UCSD-AML1 (cell line): ENCODE measurements at regions not wholly inside any gene's neighbourhood (a gene's known extent, or its start where the extent isn't known, plus 50 kb on each side); places are given as distances from the start of the nearest gene placed in this dataset.

ENCODE experiments used
- DNase-seq: peaks from one replicate; lab custom pipeline; 2025; ENCODE audit not compliant: unreplicated experiment; lab: John Stamatoyannopoulos, UW

DNA sequence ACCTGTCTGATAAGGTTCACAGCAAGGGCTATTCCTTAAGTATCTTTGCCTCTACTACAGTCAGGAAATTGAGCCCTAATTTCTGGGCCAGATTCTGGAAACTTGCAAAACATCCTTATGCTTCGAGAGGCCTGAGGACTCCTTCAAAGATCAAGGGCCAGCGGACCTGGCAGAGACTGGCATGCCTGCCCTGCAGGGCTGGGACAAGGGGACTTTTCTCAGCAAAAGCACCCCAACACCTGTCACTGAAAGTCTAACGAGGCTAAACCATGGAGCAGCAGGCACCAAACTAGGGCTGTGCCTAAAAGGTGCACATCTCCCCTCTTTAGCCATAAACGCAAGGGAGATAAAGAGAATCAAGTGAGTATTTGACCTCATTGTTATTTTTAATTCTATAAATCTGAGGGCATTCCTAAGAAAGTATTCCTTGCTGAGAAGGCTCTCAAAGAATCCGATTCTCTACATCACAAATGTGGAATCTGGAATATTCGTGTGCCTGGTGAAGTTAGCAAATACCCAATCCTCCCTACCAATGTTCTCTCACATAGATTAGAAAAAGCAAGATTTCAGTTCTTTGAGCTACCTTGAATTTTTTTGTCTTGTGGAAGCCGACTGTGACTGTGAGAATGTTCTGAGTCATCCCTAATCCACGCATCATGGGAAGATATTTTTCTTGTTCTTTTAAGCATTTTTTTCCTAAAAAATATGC is 328.2 kb upstream of the NOVA1 start:
- no peak for DNase-seq

DNA sequence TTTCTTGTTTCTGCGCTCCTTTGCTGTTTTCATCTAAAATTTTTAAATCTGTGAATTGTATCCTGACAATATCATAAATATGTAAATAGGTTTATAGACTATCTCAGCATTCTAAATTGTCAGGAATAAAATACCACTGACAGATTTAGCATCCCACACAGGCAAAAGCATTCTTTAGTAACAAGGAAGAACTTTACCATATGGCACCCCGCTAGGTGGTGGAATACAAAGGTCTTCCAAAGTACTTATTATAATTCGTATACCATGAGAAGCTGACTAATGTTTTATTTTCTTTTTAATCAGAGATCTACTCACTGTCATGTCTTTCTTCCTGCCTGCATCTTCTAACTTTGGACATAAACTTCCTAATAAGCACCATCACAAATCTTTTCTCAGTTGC is 328.8 kb upstream of the NOVA1 start:
- DNase-seq, result no peak

DNA sequence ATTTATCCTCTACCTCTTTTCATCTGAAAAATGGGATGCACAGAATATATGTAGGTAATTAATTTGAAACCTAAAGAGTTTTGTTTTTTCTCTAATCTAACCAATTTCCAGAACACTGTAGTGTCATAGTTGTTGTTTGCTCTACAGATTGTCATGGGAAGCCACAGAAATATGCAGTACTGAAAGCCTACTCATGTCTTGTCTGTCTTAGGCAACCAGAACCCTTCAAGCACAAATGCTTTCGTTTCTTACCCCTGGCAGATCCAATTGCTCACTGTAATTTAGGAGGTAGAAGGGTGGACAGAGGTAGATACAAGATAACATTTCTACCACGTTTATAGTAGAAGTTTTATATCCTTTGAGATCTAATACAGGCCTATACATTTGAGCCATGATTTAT is 330.2 kb upstream of the NOVA1 start:
- no peak for DNase-seq

DNA sequence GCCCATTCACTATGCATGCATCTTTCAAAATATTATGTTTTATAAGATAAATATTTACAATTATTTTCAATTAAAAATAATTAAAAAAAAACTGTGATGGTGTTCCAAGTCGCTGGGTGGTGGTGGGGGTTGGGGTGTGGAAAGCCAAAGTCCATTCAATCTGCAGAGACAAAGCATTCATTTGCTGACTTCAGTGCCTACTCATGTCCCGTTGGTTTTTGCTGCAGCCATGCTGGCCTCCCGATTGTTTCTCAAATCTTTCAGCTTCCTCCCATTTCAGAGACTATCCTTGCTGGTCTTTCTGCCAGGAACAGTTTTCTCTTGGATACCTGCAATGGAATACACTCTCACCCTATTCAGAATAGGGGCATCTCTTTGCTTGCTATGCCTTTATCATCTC is 331.5 kb upstream of the NOVA1 start:
- DNase-seq, result no peak

DNA sequence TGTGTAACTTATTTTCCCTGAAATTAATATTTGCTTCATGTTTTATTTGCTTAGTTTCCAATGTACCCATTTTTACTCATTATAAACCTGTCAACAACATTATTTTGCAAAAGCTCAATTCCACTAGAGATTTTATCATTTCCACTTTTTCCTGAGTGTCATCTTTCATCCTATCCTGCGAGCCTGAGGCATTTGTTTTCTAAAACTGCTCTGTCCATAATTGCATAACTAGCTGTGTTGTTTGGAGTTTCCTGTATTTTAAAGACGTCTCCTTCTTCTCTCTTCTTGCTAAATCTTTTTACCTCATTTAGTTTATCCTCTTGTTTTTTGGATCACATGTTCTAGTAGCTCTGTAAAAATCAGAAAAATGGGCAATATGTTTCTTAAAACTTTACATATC is 332.7 kb upstream of the NOVA1 start:
- no peak for DNase-seq

DNA sequence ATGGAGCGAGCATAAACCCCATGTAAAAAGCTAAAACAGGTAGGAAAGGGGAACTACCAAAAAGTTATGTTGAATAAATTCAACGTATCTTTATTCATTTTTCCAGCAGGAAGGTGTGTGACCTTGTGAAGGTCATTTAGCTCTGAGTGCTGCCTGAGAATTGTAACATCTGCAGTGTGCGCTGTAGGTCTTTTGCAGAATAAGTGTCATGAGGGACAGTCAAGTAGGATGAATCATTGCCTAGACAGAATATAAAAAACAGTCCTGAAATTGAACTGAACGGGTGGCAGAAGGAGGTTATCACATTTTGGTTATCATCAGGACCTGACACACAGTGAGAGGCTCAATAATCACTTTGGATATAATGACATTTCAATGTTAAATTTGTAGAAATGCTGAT is 334.8 kb upstream of the NOVA1 start:
- no peak for DNase-seq

DNA sequence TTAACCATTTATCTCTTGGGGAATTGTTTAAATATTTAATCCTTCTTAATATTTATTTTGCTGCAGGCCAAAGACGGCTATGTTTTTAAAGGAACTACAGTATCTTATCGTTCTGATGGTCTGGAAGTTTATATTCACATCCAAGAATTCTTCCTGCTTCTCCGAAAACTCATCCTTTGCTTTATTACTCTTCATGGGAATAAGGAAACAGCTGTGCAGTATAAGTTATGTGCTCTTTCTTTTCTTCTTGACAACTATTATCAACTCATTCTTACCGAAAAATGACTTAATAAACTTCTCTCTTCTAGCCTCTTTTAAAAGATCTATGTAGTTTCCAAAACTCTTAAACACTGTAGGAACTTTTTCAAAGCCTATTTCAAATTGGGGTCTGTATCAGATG is 335.6 kb upstream of the NOVA1 start:
- DNase-seq, result no peak

DNA sequence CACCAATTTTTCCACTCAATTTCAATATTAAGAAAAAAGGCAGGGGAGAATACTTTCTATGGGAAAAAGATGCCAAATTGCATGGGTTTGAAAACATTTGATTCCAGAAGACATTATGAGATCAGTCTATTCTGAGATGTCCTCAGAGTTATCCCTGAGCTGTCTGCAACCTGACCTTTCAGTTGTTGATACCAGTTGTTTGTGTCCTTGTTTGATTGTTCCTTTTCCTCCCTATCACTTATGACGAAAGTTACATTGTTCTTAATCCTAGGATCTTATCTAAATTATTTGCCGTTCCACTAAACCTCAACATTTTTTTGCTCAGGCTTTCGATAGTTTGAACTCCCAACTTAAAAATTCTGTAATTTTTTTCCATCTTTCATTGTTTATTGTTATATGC is 336.3 kb upstream of the NOVA1 start:
- DNase-seq, result no peak

DNA sequence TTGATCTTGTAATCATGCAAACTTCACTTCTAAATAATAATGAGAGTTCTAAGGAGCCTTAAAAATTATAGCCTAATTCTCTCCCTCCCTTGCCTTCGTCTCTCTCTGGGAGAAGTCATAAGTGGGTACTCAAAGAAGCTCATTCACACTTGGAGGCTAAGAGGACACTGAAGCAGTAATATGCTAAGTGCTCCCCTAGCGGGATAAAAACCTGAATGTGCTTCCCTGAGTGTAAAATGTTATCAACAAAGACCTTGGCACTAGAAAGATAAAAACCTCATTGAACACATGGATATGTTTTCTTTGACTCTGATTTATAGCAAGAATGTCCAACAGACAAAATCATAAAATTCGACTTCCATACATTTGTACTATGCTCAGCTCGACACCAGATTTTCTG is 337.9 kb upstream of the NOVA1 start:
- no peak for DNase-seq

DNA sequence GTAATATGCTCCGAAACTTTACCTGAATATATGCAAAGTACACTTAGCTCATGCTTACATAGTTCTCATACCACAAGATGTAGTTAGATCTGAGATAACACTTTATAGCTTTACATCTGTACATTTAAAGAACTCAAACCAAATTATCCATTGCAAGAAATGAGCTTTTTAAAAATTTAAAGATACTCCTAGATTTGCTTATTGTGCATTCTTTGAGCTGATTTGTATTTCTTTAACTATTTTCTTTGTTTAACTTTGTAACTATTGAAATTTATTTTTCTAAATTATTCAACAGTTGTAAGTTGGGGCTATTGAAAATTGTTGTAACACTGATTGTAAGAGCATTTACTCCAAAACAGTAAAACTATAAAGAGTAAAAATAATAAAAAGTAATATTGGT is 340.2 kb upstream of the NOVA1 start:
- no peak for DNase-seq

DNA sequence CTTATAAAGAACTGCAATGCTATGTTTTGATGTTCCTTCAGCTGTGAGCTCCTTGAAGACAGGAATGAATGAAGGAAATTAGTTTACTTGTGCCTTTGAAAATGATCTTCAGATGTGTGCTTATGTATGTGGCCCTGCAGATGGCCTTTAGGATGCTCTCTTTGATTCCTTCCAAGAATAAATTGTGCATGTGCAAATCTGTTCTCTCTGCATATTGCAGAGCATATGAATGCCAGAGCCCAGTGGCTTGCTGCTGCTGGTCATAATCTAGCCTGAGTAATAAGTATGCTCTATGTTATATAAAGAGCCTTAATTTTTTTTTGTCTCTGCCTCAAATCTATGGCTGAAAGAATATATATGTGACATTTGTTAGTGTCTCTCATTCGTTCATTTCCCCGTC is 341.9 kb upstream of the NOVA1 start:
- no peak for DNase-seq

DNA sequence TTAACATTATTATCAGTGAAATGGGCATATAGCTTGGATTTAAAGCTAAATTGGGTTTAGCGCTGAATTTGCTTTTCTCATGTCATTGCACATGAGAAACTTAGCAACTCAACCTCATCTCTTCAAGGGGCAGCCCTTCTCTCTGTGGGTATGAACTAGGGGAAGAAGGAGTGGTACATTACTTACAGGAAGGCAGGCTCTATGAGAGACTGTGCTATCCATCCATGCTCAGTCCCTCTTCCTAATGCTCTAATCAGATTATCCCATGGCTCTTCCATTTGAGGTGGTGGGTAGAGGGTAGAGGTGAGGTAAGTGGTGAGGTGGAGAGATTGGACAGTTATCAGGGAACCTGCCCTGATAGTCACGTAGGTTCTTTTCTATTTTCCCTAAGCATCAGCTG is 343.7 kb upstream of the NOVA1 start:
- DNase-seq, result no peak

DNA sequence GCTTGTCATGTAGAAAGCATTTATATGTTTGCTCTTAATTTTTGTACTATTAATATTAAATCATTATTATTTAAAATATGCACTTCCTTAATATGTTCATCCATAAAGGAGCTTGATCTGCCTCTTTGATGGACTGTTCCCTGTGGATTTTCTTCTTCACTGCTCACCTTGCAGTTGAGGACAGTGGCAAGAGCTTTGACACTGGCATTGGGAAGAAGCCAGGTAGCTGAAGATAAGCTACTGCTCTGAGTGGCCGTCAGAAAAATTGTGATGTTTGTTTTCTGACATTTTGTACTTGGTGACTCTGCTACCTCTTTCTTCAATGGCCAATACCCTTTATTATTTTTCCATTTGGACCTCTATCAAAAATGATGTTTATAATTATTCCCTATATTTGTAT is 349.4 kb upstream of the NOVA1 start:
- DNase-seq, result no peak

DNA sequence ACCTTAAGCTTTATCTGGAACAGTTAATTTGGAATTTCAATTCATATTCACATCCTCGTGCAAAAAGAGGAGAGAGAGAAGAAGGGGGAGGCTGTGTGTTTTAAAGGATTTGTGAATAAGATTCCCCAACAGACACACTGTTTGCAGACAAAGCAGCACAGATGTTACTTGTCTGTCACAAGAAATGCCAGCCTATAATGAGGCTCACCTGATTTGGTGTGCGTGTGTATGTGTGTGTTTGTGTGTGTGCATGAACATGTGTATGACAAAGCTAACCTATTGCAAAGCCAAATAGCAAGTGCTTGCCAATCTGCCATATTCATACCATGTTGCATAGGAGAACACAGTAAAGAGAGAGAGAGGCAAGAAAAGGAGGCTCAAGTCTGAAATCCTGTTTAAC is 361.6 kb upstream of the NOVA1 start:
- DNase-seq, result no peak

DNA sequence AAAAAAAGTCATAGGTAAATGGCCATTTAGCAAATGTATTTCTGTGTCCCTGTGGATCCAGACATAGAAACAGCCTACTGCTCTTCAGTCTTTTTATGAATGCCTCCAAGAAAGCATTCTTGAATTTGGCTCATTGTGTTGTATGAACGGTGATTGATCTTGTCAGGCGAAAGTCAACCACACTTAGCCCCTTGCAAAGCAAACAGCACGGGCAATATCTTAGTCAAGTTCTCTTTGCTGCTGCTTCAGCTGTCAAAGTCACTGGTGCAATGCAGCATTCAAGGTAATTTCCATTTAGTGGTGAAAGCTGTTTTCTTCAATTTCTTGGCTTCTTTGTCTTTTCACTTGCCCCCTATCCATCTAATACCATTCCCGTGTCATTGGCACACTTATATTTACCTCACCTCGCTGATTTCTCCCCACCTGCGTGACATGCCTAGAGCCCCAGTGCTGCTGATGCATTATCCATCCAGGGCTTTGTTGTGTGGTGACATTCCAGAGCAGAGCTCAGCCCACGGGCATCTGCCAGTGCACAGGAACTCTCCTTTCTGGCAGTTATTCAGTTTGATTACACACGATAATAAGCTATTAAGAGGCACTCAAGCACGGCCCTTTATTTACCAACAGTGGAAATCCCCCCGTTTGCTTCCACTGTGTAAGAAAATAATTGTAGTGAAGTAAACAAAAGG is 362.3 kb upstream of the NOVA1 start:
- DNase-seq, result no peak

DNA sequence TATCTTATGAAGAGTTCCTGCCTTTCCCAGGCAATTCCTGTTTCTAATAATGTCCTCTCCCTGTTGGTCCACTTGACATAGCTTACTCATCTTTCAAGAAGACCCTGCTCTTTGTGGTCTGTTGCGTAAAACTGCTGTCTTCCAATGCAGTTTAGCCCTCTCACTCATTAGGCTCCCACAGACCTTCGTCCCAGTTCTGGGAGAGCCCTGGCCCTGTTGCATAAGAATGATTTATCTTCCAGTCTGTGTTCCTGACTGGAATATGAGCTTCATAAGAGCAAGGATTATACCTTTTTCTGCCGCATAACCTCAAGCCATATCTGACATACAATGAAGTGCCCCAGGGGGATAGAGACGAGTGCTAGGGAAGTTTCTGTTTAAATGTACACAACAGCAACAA is 365.9 kb upstream of the NOVA1 start:
- DNase-seq, result no peak

DNA sequence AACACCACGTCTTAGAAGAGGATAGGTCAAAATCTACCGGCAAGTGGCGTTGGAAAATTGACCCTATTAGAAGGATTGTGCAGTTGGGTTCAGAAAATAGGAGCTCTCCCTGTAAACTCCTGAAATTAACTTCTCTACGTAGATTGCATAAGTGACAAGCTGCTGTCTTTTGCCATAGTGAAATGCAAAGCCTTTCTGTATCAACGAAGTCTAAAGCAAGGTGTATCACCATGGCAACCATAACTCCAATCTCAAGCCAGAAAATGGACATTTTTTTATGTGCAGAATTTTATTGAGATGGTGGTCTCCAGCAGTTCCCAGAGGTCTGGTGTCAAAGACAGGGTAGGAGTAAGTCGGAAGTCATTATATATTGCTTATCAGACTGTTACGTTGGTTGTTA is 367.7 kb upstream of the NOVA1 start:
- no peak for DNase-seq

DNA sequence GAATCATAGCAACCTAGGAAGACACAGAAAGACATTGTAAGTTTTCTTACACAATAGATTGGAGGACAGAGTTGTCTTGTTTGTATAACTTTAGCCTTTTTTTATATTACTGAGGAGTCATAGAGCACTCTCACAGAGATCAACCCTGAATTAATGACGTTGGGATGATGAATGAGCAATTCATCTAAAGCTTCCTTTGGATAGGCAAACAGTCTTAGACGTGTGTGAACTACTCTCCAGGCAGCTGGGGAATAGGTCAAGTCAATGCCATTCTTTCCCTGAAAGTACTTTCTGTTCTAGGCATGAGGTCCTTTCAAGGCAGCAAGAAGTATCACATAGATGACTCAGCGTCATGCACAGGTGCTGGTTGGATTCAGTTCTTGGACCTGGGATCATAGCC is 369.1 kb upstream of the NOVA1 start:
- DNase-seq, result no peak

DNA sequence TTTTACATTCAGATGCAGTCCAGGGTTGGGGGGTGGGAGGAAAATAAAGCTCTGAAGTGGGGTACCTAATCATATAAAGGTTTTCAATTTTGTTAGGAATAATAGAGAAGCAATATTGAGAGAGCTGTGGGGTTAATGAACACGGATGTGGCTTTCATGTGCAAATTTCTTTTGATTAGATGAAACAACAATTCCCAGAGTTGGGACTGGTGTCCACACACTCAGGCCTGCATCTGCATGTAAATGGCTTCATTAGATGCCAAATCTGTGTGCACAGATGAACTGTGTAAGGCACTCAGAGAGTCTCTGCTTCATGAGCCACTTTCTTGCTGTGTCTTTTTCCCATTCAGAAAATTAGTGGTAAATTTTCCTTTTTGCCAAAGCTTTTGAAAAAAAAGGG is 377.1 kb upstream of the NOVA1 start:
- no peak for DNase-seq

DNA sequence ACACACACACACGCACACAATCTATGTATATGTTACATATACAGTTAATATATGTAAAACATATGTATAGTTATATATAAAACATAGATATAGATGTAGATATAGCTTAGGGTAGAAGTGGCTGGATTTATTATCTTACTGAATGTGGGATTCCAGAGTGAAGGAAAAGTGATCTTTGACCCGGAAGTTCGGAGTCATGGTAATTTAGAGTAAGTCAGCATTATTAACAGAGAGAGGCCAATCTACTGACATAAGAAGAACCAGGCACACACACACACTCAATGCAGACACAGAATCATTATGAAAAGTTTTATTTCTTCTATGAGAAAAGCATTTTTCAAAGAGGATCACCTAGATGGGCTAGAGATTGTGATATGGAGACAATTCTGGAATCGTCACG is 384.2 kb upstream of the NOVA1 start:
- no peak for DNase-seq

DNA sequence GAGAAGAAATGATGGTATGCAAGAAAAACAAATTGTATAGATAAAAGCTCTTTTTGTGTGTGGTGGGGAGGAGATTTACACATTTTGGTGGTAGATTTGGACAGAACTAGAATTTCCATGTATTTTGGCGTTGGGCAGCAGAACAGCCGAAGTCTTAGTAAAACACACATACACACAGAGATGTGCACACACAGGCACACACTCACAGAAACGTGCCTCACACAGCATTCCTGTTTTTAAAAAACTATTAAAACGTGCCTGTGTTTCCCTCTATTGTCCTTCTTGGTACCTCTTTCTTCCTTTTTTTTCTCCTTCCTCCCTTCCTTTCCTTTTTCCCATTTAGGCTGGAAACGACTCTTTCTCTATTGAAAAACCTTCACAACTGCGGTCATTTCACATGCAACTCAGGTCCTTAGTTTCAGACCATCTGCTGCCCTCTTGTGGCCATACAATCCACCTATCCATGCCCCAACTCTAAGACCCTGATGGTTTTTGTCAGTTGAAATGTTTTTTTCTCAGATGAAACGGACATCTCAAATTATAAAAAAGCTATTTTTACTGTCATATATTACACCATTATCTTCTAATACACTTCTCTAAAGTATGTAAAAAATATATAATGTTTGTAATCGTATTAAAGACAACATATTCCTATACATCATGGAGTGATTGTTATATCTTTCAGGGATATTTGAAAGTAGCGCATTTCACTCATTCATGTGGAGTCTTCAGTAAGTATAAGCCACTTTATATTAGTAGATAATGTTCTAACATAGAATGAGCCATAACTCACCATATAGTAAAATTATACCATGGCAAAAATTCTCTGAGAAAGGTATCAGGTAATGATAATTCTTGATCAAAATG is 386.7 kb upstream of the NOVA1 start:
- peak; percentile 7 for DNase-seq

DNA sequence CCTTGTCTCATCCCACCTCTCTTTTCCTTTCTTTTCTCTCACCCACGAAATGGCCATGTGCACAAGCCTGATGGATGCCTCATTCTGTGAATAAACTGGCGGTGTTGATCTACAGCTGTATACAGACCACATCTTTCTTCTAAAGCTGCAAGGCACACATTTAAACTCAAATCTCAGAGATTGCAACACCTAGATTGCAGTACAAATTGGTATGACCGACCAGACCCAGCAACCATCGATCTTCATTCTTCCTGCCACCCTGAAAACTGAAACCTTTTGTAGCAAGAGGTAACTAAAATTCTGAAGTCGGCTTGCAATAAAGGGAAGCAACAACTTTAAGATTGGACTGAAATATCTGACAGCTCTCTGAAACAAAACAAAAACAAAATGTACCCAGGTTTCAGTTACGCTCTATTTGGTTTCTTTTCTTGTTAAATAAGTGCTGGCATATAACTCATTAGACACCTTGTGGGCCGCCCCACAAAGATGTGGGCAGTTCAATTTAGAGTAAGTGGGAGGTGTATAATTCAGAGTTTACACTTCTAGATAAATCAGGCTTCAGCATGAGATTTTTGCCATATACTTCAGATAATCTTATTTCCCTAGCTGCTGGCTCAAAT is 390.0 kb upstream of the NOVA1 start:
- DNase-seq, result no peak
